OCI-LY7 (cell line): ENCODE measurements at regions not wholly inside any gene's neighbourhood (a gene's known extent, or its start where the extent isn't known, plus 50 kb on each side); places are given as distances from the start of the nearest gene placed in this dataset.

Experiments used
- CTCF ChIP-seq: fragments of 200-600 bp; sonication (generic); conservative IDR thresholded peaks from 2 replicates; pipeline ENCODE4 v1.5.1; 2014; ENCODE audit warnings: mild to moderate bottlenecking, antibody characterized with exemption, low read length, moderate library complexity, mixed read lengths
- EZH2phosphoT487 ChIP-seq: fragments of 200-600 bp; sonication (generic); IDR thresholded peaks from 2 replicates; pipeline ENCODE4 v1.6.1; 2018; ENCODE audit warnings: low read depth, borderline replicate concordance, mild to moderate bottlenecking, mixed run types, antibody characterized with exemption, low read length, moderate library complexity, mixed read lengths

GRCh38 chr12:47562201-47562600 lies 143.6 kb downstream of the RPAP3 start:
- TF ChIP-seq CTCF: no peak
- TF ChIP-seq EZH2phosphoT487: no peak
